IMR-90 (cell line): ENCODE measurements at regions not wholly inside any gene's neighbourhood (a gene's known extent, or its start where the extent isn't known, plus 50 kb on each side); places are given as distances from the start of the nearest gene placed in this dataset.

ENCODE experiments used
- ATAC-seq: fragments of 200-7000 bp; cut with Tn5 transposase; 2 replicates; pipeline ENCODE4 v1.9.1; 2020; ENCODE audit warnings: low read depth, mild to moderate bottlenecking, moderate library complexity
- BruUV-seq: library from RNA; stranded (reverse); fragments of 400-500 nt; replicated peaks from 2 replicates; lab custom pipeline; 2021; lab: Mats Ljungman, UMichigan
- CTCF ChIA-PET: fragments of 300-600 bp; formaldehyde crosslinking; extraction: SDS; loops from one replicate; lab custom pipeline; 2021; ENCODE audit warnings: antibody characterized with exemption; lab: Yijun Ruan, JAX
- POLR2A ChIA-PET: fragments of 300-600 bp; sonication (Branson Sonifier 250); formaldehyde crosslinking; loops from one replicate; lab custom pipeline; 2022; ENCODE audit warnings: antibody characterized with exemption; ENCODE audit not compliant: unreplicated experiment; lab: Charles Lee
- DNase-seq: peaks from one replicate; pipeline ENCODE4 v3.0.0; 2013
- H2AFZ ChIP-seq: replicated peaks from 2 replicates; pipeline ENCODE3; 2013; ENCODE audit warnings: low read length, mild to moderate bottlenecking; ENCODE audit not compliant: poor library complexity
- H2AK5ac ChIP-seq: 2 replicates; pipeline ENCODE4 v1.6.1; 2013; ENCODE audit warnings: low read depth, low read length, inconsistent platforms
- H2AK9ac ChIP-seq: replicated peaks from 2 replicates; pipeline ENCODE3; 2013; ENCODE audit warnings: mild to moderate bottlenecking, low read depth, low read length, moderate library complexity; ENCODE audit not compliant: poor library complexity
- H2BK120ac ChIP-seq: 2 replicates; pipeline ENCODE4 v1.6.1; 2013; ENCODE audit warnings: low read depth, low read length, inconsistent platforms
- H2BK15ac ChIP-seq: 3 replicates; pipeline ENCODE4 v1.6.1; 2013; ENCODE audit warnings: low read depth, low read length, inconsistent platforms
- H2BK20ac ChIP-seq: 2 replicates; pipeline ENCODE4 v1.6.1; 2013; ENCODE audit warnings: low read depth, mild to moderate bottlenecking, inconsistent platforms, low read length, moderate library complexity
- H2BK5ac ChIP-seq: 2 replicates; pipeline ENCODE4 v1.6.1; 2013; ENCODE audit warnings: mild to moderate bottlenecking, low read depth, low read length, inconsistent platforms; ENCODE audit not compliant: poor library complexity, severe bottlenecking
- H3K14ac ChIP-seq: replicated peaks from 2 replicates; pipeline ENCODE4 v1.6.1; 2013; ENCODE audit warnings: low read depth, low read length, inconsistent platforms
- H3K18ac ChIP-seq: 2 replicates; pipeline ENCODE4 v1.6.1; 2013; ENCODE audit warnings: low read depth, low read length, control low read depth
- H3K23ac ChIP-seq: 2 replicates; pipeline ENCODE4 v1.6.1; 2013; ENCODE audit warnings: low read depth, low read length, inconsistent platforms
- H3K27ac ChIP-seq: 2 replicates; pipeline ENCODE4 v1.5.1; 2013; ENCODE audit warnings: mild to moderate bottlenecking, control low read depth, low read length; ENCODE audit not compliant: insufficient read depth
- H3K27me3 ChIP-seq: 2 replicates; pipeline ENCODE4 v1.6.1; 2013; ENCODE audit warnings: low read length; ENCODE audit not compliant: control insufficient read depth, insufficient read depth
- H3K36me3 ChIP-seq: 2 replicates; pipeline ENCODE4 v1.6.1; 2013; ENCODE audit warnings: low read length, mixed read lengths; ENCODE audit not compliant: control insufficient read depth, insufficient read depth
- H3K4ac ChIP-seq: 2 replicates; pipeline ENCODE4 v1.6.1; 2013; ENCODE audit warnings: low read depth, low read length, inconsistent platforms
- H3K4me1 ChIP-seq: 2 replicates; pipeline ENCODE4 v1.6.1; 2013; ENCODE audit warnings: low read length, mixed read lengths; ENCODE audit not compliant: control insufficient read depth, insufficient read depth
- H3K4me2 ChIP-seq: 2 replicates; pipeline ENCODE4 v1.6.1; 2013; ENCODE audit warnings: low read depth, mild to moderate bottlenecking, control low read depth, low read length, moderate library complexity
- H3K4me3 ChIP-seq: 2 replicates; pipeline ENCODE4 v1.5.1; 2013; ENCODE audit warnings: low read depth, mild to moderate bottlenecking, control low read depth, low read length, moderate library complexity; ENCODE audit not compliant: insufficient read depth
- H3K56ac ChIP-seq: 2 replicates; pipeline ENCODE4 v1.6.1; 2013; ENCODE audit warnings: low read length, inconsistent platforms; ENCODE audit not compliant: insufficient read depth; ENCODE audit errors: extremely low read depth
- H3K79me1 ChIP-seq, 2 experiments: 2 replicates each; pipeline ENCODE4 v1.6.1; 2013; ENCODE audit warnings: low read length in 2 of 2, inconsistent platforms in 1 of 2, low read depth in 1 of 2
- H3K9ac ChIP-seq: 2 replicates; pipeline ENCODE4 v1.6.1; 2013; ENCODE audit warnings: low read depth, low read length, control low read depth
- H3K9me1 ChIP-seq: 2 replicates; pipeline ENCODE4 v1.6.1; 2013; ENCODE audit warnings: low read length, inconsistent platforms; ENCODE audit not compliant: insufficient read depth
- H3K9me3 ChIP-seq: 2 replicates; pipeline ENCODE4 v1.6.1; 2013; ENCODE audit warnings: low read length; ENCODE audit not compliant: control insufficient read depth, insufficient read depth
- H4K20me1 ChIP-seq: 2 replicates; pipeline ENCODE4 v1.6.1; 2013; ENCODE audit warnings: low read length, inconsistent platforms; ENCODE audit not compliant: insufficient read depth
- H4K5ac ChIP-seq: 2 replicates; pipeline ENCODE4 v1.6.1; 2013; ENCODE audit warnings: mild to moderate bottlenecking, low read depth, low read length, control low read depth
- H4K8ac ChIP-seq, 2 experiments: 2 replicates each; pipeline ENCODE4 v1.6.1; 2013; ENCODE audit warnings: low read depth in 2 of 2, low read length in 2 of 2, control low read depth in 1 of 2, inconsistent platforms in 1 of 2
- H4K91ac ChIP-seq: 2 replicates; pipeline ENCODE4 v1.6.1; 2013; ENCODE audit warnings: low read depth, low read length, inconsistent platforms; ENCODE audit not compliant: insufficient read depth
- CEBPB ChIP-seq: IDR thresholded peaks from 2 replicates; pipeline ENCODE4 v1.6.1; 2012; ENCODE audit warnings: low read depth, low read length, improper control_type of control experiment
- CHD1 ChIP-seq: IDR thresholded peaks from 2 replicates; pipeline ENCODE4 v1.6.1; 2012; ENCODE audit warnings: low read depth, low read length, improper control_type of control experiment
- CTCF ChIP-seq: conservative IDR thresholded peaks from 2 replicates; pipeline ENCODE4 v1.5.1; 2012; ENCODE audit warnings: mild to moderate bottlenecking, low read depth, low read length, improper control_type of control experiment
- MAFK ChIP-seq: IDR thresholded peaks from 2 replicates; pipeline ENCODE4 v1.6.1; 2012; ENCODE audit warnings: low read depth, low read length, improper control_type of control experiment
- MAZ ChIP-seq: IDR thresholded peaks from 2 replicates; pipeline ENCODE4 v1.6.1; 2012; ENCODE audit warnings: low read depth, mild to moderate bottlenecking, low read length, improper control_type of control experiment, moderate library complexity, borderline replicate concordance
- NFE2L2 ChIP-seq: fragments of 150-350 bp; IDR thresholded peaks from 2 replicates; pipeline ENCODE4 v1.6.1; 2016; ENCODE audit warnings: low read depth, mild to moderate bottlenecking, low read length
- POLR2A ChIP-seq: IDR thresholded peaks from 2 replicates; pipeline ENCODE4 v1.6.1; 2012; ENCODE audit warnings: mild to moderate bottlenecking, low read depth, low read length
- RAD21 ChIP-seq: IDR thresholded peaks from 2 replicates; pipeline ENCODE4 v1.6.1; 2012; ENCODE audit warnings: low read length, improper control_type of control experiment
- RCOR1 ChIP-seq: IDR thresholded peaks from 2 replicates; pipeline ENCODE4 v1.6.1; 2012; ENCODE audit warnings: mild to moderate bottlenecking, low read length, improper control_type of control experiment; ENCODE audit not compliant: insufficient replicate concordance
- RFX5 ChIP-seq: IDR thresholded peaks from 2 replicates; pipeline ENCODE4 v1.8.0; 2012; ENCODE audit warnings: low read depth, mild to moderate bottlenecking, low read length, moderate library complexity
- USF2 ChIP-seq: fragments of 150-350 bp; IDR thresholded peaks from 2 replicates; pipeline ENCODE4 v1.6.1; 2017; ENCODE audit warnings: mild to moderate bottlenecking, antibody characterized with exemption, low read length, low read depth
- WGBS, 2 experiments: methylation state at CpG; one replicate each; pipeline versions ENCODE4 v1.1.5 to v1.1.7; 2013; ENCODE audit warnings: missing lambda C conversion rate in 2 of 2; ENCODE audit not compliant: insufficient read length in 1 of 2; ENCODE audit errors: extremely low coverage in 2 of 2; 5-methylcytosine and 5-hydroxymethylcytosine counted together
- dilution Hi-C: fragments of 300-500 bp; cut with HindIII; formaldehyde crosslinking; loops from one replicate; pipeline ENCODE4 v1.14.3; 2018; ENCODE audit warnings: low sequenced_read_pairs; ENCODE audit not compliant: unreplicated experiment
- in situ Hi-C: fragments of 300-500 bp; cut with MboI; formaldehyde crosslinking; loops from 3 replicates; pipeline ENCODE4 v1.14.3; 2019; ENCODE audit warnings: low sequenced_read_pairs, inconsistent platforms, mixed read lengths
- intact Hi-C: fragments of 100-400 bp; cut with micrococcal nuclease; formaldehyde crosslinking; loops from 2 replicates; pipeline ENCODE4 v1.10.0; 2022

- no peak for DNase-seq
- Histone ChIP-seq H3K4me3 (no peak overlapping the region), H4K20me1 (no peaks in the 10 kb centered on the region), H3K4me1 (no peaks in the 10 kb centered on the region), H3K36me3 (no peaks in the 10 kb centered on the region), H3K4ac (no peak overlapping the region), H3K4me2 (no peak overlapping the region), H3K18ac (no peak overlapping the region), H4K5ac (no peak overlapping the region), H3K27me3 (no peaks in the 10 kb centered on the region), H2AK9ac (no peak overlapping the region), H2AFZ (no peak overlapping the region), H3K9me1 (no peaks in the 10 kb centered on the region), H3K9ac (no peak overlapping the region), H3K79me1 (no peaks in the 10 kb centered on the region), H3K56ac (no peak overlapping the region), H4K8ac (no peak overlapping the region), H3K9me3 (peaks cover 7% of the 10 kb centered on the region), H2AK5ac (no peak overlapping the region), H3K14ac (no peak overlapping the region), H2BK15ac (no peak overlapping the region), H2BK5ac (no peak overlapping the region), H3K27ac (no peak overlapping the region), H4K91ac (no peak overlapping the region), H3K23ac (no peak overlapping the region), H2BK20ac (no peak overlapping the region), H2BK120ac (no peak overlapping the region)
- BruUV-seq, result no TSS peak
- intact Hi-C loops, result no loop called here
- POLR2A ChIA-PET, result no interaction called here
- dilution Hi-C loops, result no loop called here
- in situ Hi-C loops, result no loop called here
- CTCF ChIA-PET, result no interaction called here
- TF ChIP-seq POLR2A, result no peak
- no peak for TF ChIP-seq MAFK
- no peak for TF ChIP-seq MAZ
- no peak for TF ChIP-seq RAD21
- no peak for TF ChIP-seq CEBPB
- no peak for TF ChIP-seq CTCF
- TF ChIP-seq USF2, result no peak
- TF ChIP-seq RCOR1, result no peak
- TF ChIP-seq NFE2L2, result no peak
- no peak for TF ChIP-seq CHD1
- no peak for TF ChIP-seq RFX5
- WGBS, 2 experiments, result no CpG with 5 or more reads among the region's 1 CpG
- ATAC-seq, result no peak
Observed at GRCh38 chr18:38633333-38633732, 1067.7 kb upstream of the CELF4 start.
